Choroid plexus epithelial cell (primary cell): ENCODE measurements at regions not wholly inside any gene's neighbourhood (a gene's known extent, or its start where the extent isn't known, plus 50 kb on each side); places are given as distances from the start of the nearest gene placed in this dataset.

Source experiments
- DNase-seq: peaks from one replicate; pipeline ENCODE4 v3.0.0-alpha.2; 2010; ENCODE audit warnings: low read depth
- H3K4me3 ChIP-seq: 2 replicates; pipeline ENCODE4 v1.5.1; 2011; ENCODE audit warnings: low read depth, mild to moderate bottlenecking, control low read depth, low read length, moderate library complexity
- CTCF ChIP-seq: conservative IDR thresholded peaks from 2 replicates; pipeline ENCODE4 v1.5.1; 2011; ENCODE audit warnings: low read depth, mild to moderate bottlenecking, control low read depth, inconsistent platforms, low read length, moderate library complexity

GRCh38 chr9:93372391-93372790 is 79.1 kb upstream of the FAM120A start:
- no peak for TF ChIP-seq CTCF
- H3K4me3 ChIP-seq, result no peak overlapping the region
- no peak for DNase-seq

DNA sequence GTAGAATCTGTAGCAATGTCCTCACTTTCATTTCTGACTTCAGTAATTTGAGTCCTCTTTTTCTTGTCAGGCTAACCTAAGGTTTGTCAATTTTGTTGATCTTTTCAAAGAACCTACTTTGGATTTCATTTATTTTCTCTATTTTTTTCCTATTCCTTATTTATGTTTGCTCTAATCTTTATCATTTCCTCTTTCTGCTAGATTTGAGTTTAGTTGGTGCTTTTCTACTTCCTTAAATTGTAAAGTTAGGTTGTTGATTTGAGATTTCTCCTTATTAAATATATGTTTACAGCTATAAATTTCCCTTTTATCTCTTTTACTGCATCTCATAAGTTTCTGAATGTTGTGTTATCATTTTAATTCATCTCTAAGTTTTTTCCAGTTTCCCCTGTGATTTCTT is 75.1 kb upstream of the FAM120A start:
- H3K4me3 ChIP-seq, result no peak overlapping the region
- DNase-seq, result no peak
- no peak for TF ChIP-seq CTCF

- H3K4me3 ChIP-seq, result no peak overlapping the region
- DNase-seq, result no peak
- TF ChIP-seq CTCF, result no peak
Measured at GRCh38 chr9:93378276-93378675, 73.2 kb upstream of the FAM120A start.

DNA sequence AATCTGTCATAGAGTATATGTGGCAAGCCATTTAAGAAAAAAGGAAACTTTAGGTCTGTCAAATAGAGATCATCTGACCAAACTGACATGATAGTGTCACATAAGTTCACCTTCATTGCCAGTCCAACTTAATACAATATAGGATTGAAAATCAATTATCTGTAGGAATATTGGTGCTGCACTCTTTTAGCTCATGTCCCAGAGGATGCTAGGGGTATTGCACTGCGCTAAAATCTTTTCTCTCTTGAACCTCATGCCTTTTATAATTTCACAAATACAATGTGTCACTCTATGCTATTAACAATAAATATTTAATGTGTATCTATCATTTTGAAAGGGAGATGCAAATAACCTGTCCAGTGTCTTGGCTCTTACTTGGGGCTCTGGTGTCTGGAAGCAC is 72.4 kb upstream of the FAM120A start:
- DNase-seq, result peak; percentile 4
- peak; percentile 44 for TF ChIP-seq CTCF

GRCh38 chr9:93380410-93381060 is 71.0 kb upstream of the FAM120A start:
- TF ChIP-seq CTCF, result peak; percentile 27
- H3K4me3 ChIP-seq, result no peak overlapping the region
- peak; percentile 13 for DNase-seq

More for the DNA sequence above, 72.4 kb upstream of the FAM120A start:
- H3K4me3 ChIP-seq, result no peak overlapping the region

GRCh38 chr9:93387791-93388190 is 63.7 kb upstream of the FAM120A start:
- TF ChIP-seq CTCF, result no peak
- DNase-seq, result no peak
- no peak overlapping the region for H3K4me3 ChIP-seq

DNA sequence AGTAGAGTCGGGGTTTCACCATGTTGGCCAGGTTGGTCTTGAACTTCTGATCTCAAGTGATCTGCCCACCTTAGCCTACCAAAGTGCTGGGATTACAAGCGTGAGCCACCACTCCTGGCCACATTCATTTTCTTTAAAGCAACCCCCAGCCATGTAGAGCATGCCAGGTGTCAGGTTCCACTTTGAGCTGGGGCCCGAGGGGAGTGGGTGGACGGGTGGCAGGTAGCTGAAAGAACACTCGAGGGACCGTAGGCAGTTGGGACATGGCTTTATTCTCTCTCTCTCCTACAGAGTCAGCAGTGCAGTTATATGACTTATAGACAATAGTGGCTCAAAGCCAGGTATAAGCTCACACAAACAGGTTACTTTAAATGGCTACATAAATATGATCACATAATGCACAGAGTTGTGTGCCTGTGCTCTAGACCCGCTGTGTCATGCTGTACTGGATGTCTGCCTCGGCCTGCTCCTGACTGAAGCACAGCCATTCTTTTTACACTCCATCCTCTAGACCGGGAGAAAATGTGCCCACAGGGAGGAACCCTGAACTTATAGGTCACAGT is 60.5 kb upstream of the FAM120A start:
- H3K4me3 ChIP-seq, result no peak overlapping the region
- no peak for TF ChIP-seq CTCF
- no peak for DNase-seq
